H1 (cell line): ENCODE measurements at regions not wholly inside any gene's neighbourhood (a gene's known extent, or its start where the extent isn't known, plus 50 kb on each side); places are given as distances from the start of the nearest gene placed in this dataset.

Source experiments
- CTCF ChIA-PET: fragments of 300-600 bp; sonication (Branson Sonifier 250); formaldehyde crosslinking; loops from one replicate; lab custom pipeline; 2021; ENCODE audit not compliant: partially characterized antibody; lab: Charles Lee
- POLR2A ChIA-PET: fragments of 300-600 bp; sonication (Branson Sonifier 250); formaldehyde crosslinking; loops from one replicate; lab custom pipeline; 2021; ENCODE audit warnings: inconsistent platforms; ENCODE audit not compliant: partially characterized antibody; lab: Charles Lee
- DNase-seq, 2 experiments: peaks; one replicate each; pipeline versions ENCODE4 v3.0.0 to v3.0.0-alpha.2; 2010 to 2022; ENCODE audit warnings: low spot score in 2 of 2, low read depth in 1 of 2, mixed read lengths in 1 of 2
- FAIRE-seq: peaks from 2 replicates; lab custom pipeline; 2011; peaks lifted over from hg19 to GRCh38; lab: Jason Lieb, UNC
- H2AFZ ChIP-seq: 2 replicates; pipeline ENCODE4 v1.8.1; 2012; ENCODE audit warnings: low read length, inconsistent platforms
- H2AK5ac ChIP-seq: 2 replicates; pipeline ENCODE4 v1.6.1; 2013; ENCODE audit warnings: low read depth, low read length
- H2BK120ac ChIP-seq: replicated peaks from 2 replicates; pipeline ENCODE3; 2013; ENCODE audit warnings: low read depth, low read length, inconsistent platforms
- H2BK12ac ChIP-seq: 2 replicates; pipeline ENCODE4 v1.6.1; 2013; ENCODE audit warnings: low read depth, low read length
- H2BK15ac ChIP-seq: 2 replicates; pipeline ENCODE4 v1.6.1; 2013; ENCODE audit warnings: low read length
- H2BK20ac ChIP-seq: 2 replicates; pipeline ENCODE4 v1.6.1; 2013; ENCODE audit warnings: low read length
- H2BK5ac ChIP-seq: 2 replicates; pipeline ENCODE4 v1.6.1; 2013; ENCODE audit warnings: low read depth, low read length
- H3K14ac ChIP-seq: 2 replicates; pipeline ENCODE4 v1.6.1; 2013; ENCODE audit warnings: inconsistent platforms; ENCODE audit not compliant: insufficient read length
- H3K18ac ChIP-seq: 2 replicates; pipeline ENCODE4 v1.6.1; 2013; ENCODE audit warnings: low read length; ENCODE audit errors: extremely low read depth
- H3K23ac ChIP-seq: 2 replicates; pipeline ENCODE4 v1.6.1; 2013; ENCODE audit warnings: inconsistent platforms; ENCODE audit not compliant: insufficient read length
- H3K23me2 ChIP-seq: 2 replicates; pipeline ENCODE4 v1.6.1; 2013; ENCODE audit warnings: low read depth, low read length
- H3K27ac ChIP-seq: 2 replicates; pipeline ENCODE4 v1.6.1; 2011; ENCODE audit warnings: low read depth, low read length, inconsistent platforms
- H3K27me3 ChIP-seq, 4 experiments: replicated peaks in 1 of 4; 1 replicate in 1 of 4; 2 replicates in 3 of 4; pipeline versions ENCODE4 v1.6.1 to v1.8.1; 2011 to 2013; ENCODE audit warnings: low read length in 3 of 4, mild to moderate bottlenecking in 3 of 4, inconsistent platforms in 2 of 4, mixed read lengths in 2 of 4, moderate library complexity in 1 of 4; ENCODE audit not compliant: control insufficient read depth in 3 of 4, insufficient read depth in 3 of 4; ENCODE audit errors: extremely low read depth in 1 of 4
- H3K36me3 ChIP-seq, 4 experiments: 2 replicates each; pipeline versions ENCODE4 v1.6.1 to v1.8.1; 2011 to 2013; ENCODE audit warnings: mild to moderate bottlenecking in 4 of 4, low read length in 3 of 4, moderate library complexity in 2 of 4, control low read depth in 1 of 4, inconsistent platforms in 1 of 4; ENCODE audit not compliant: insufficient read depth in 4 of 4, control insufficient read depth in 2 of 4
- H3K4ac ChIP-seq: replicated peaks from 2 replicates; pipeline ENCODE3; 2013; ENCODE audit warnings: low read length, low read depth, mixed read lengths, inconsistent platforms; ENCODE audit not compliant: insufficient read length
- H3K4me1 ChIP-seq, 4 experiments: replicated peaks in 1 of 4; 1 replicate in 1 of 4; 2 replicates in 3 of 4; pipeline versions ENCODE4 v1.6.1 to v1.8.1; 2011 to 2013; ENCODE audit warnings: low read length in 3 of 4, inconsistent platforms in 2 of 4, mixed read lengths in 1 of 4; ENCODE audit not compliant: insufficient read depth in 4 of 4, control insufficient read depth in 3 of 4
- H3K4me2 ChIP-seq, 2 experiments: 2 replicates each; pipeline versions ENCODE4 v1.6.1 to v1.8.1; 2011 to 2013; ENCODE audit warnings: low read depth in 2 of 2, low read length in 2 of 2, control low read depth in 1 of 2, inconsistent platforms in 1 of 2, mild to moderate bottlenecking in 1 of 2; ENCODE audit not compliant: insufficient read depth in 1 of 2
- H3K4me3 ChIP-seq, 4 experiments: fragments of 200-600, 300-600 bp in 1 of 4; sonication (generic), shearing (Covaris generic), sonication (Bioruptor Twin) in 1 of 4; 2 replicates each; pipeline versions ENCODE4 v1.5.1 to v1.8.1; 2011 to 2016; ENCODE audit warnings: low read length in 4 of 4, low read depth in 3 of 4, control low read depth in 2 of 4, inconsistent platforms in 2 of 4, mild to moderate bottlenecking in 2 of 4, mixed read lengths in 1 of 4, moderate library complexity in 1 of 4; ENCODE audit not compliant: insufficient read depth in 2 of 4; ENCODE audit errors: extremely low read depth in 1 of 4
- H3K56ac ChIP-seq: replicated peaks from 2 replicates; pipeline ENCODE3; 2013; ENCODE audit warnings: low read depth, mild to moderate bottlenecking, mixed read lengths, low read length, inconsistent platforms; ENCODE audit not compliant: insufficient read length
- H3K79me1 ChIP-seq: 2 replicates; pipeline ENCODE4 v1.6.1; 2013; ENCODE audit warnings: low read depth, low read length, control low read depth
- H3K79me2 ChIP-seq, 2 experiments: 2 replicates each; pipeline versions ENCODE4 v1.6.1 to v1.8.1; 2012 to 2013; ENCODE audit warnings: low read length in 2 of 2, mild to moderate bottlenecking in 2 of 2, inconsistent platforms in 1 of 2; ENCODE audit not compliant: insufficient read depth in 2 of 2, control insufficient read depth in 1 of 2
- H3K9ac ChIP-seq, 4 experiments: replicated peaks in 1 of 4; 1 replicate in 1 of 4; 2 replicates in 3 of 4; pipeline versions ENCODE4 v1.6.1 to v1.8.1; 2011 to 2013; ENCODE audit warnings: low read depth in 3 of 4, low read length in 3 of 4, control low read depth in 2 of 4, mild to moderate bottlenecking in 2 of 4, moderate library complexity in 2 of 4, inconsistent platforms in 1 of 4; ENCODE audit errors: extremely low read depth in 1 of 4
- H3K9me3 ChIP-seq, 2 experiments: 2 replicates each; pipeline versions ENCODE4 v1.6.1 to v1.8.1; 2012 to 2013; ENCODE audit warnings: mild to moderate bottlenecking in 2 of 2, moderate library complexity in 2 of 2, control low read depth in 1 of 2, inconsistent platforms in 1 of 2, low read depth in 1 of 2, low read length in 1 of 2, mixed read lengths in 1 of 2; ENCODE audit not compliant: insufficient read depth in 2 of 2
- H4K20me1 ChIP-seq, 2 experiments: replicated peaks in 1 of 2; 2 replicates each; pipeline versions ENCODE3 to v1.8.1; 2011 to 2013; ENCODE audit warnings: inconsistent platforms in 2 of 2, low read length in 2 of 2, mild to moderate bottlenecking in 1 of 2; ENCODE audit not compliant: insufficient read depth in 2 of 2, control insufficient read depth in 1 of 2
- H4K5ac ChIP-seq: 2 replicates; pipeline ENCODE4 v1.6.1; 2013; ENCODE audit warnings: low read length, low read depth, mixed read lengths, inconsistent platforms; ENCODE audit not compliant: insufficient read length
- H4K8ac ChIP-seq: 2 replicates; pipeline ENCODE4 v1.8.0; 2013; ENCODE audit warnings: mild to moderate bottlenecking, moderate library complexity, low read length, inconsistent platforms; ENCODE audit not compliant: insufficient read depth; ENCODE audit errors: extremely low read depth
- H4K91ac ChIP-seq: replicated peaks from 2 replicates; pipeline ENCODE3; 2013; ENCODE audit warnings: low read length, mixed read lengths, inconsistent platforms; ENCODE audit not compliant: insufficient read length
- ASH2L ChIP-seq: fragments of 200-600, 300-600 bp; sonication (generic); IDR thresholded peaks from one replicate; pipeline ENCODE4 v1.7.1; 2017; ENCODE audit warnings: low read length
- CBX8 ChIP-seq: fragments of 300-800, 300-1000 bp; sonication (generic); IDR thresholded peaks from 2 replicates; pipeline ENCODE4 v1.7.1; 2016; ENCODE audit warnings: low read depth, low read length, borderline replicate concordance
- CHD1 ChIP-seq: IDR thresholded peaks from 2 replicates; pipeline ENCODE4 v1.6.1; 2012; ENCODE audit warnings: low read depth, low read length, improper control_type of control experiment
- CTCF ChIP-seq, 3 experiments: IDR thresholded peaks; 1 replicate in 2 of 3; 2 replicates in 1 of 3; pipeline versions ENCODE4 v1.5.1 to v1.6.1; 2011; ENCODE audit warnings: low read length in 3 of 3, mild to moderate bottlenecking in 3 of 3, inconsistent platforms in 2 of 3, low read depth in 1 of 3, moderate library complexity in 1 of 3; ENCODE audit not compliant: insufficient read depth in 1 of 3; ENCODE audit errors: control extremely low read depth in 1 of 3
- KDM1A ChIP-seq: fragments of 200-600, 300-600 bp; sonication (generic); IDR thresholded peaks from 2 replicates; pipeline ENCODE4 v1.7.1; 2016; ENCODE audit warnings: mild to moderate bottlenecking, low read length, borderline replicate concordance
- KDM4A ChIP-seq: IDR thresholded peaks from one replicate; pipeline ENCODE4 v1.7.1; 2012; ENCODE audit warnings: low read depth, mild to moderate bottlenecking, moderate library complexity, low read length, inconsistent platforms; ENCODE audit not compliant: severe bottlenecking
- NRF1 ChIP-seq: IDR thresholded peaks from 2 replicates; pipeline ENCODE4 v1.6.1; 2011; ENCODE audit warnings: mild to moderate bottlenecking, low read depth, low read length, improper control_type of control experiment
- POU5F1 ChIP-seq: IDR thresholded peaks from 2 replicates; pipeline ENCODE4 v1.6.1; 2011; ENCODE audit warnings: low read depth, mild to moderate bottlenecking, low read length, moderate library complexity
- RBBP5 ChIP-seq: IDR thresholded peaks from 2 replicates; pipeline ENCODE4 v1.7.1; 2012; ENCODE audit warnings: low read depth, mild to moderate bottlenecking, inconsistent platforms, low read length, moderate library complexity, borderline replicate concordance
- RNF2 ChIP-seq: fragments of 200-900, 300-1000 bp; sonication (generic); IDR thresholded peaks from 2 replicates; pipeline ENCODE4 v1.7.1; 2016; ENCODE audit warnings: borderline replicate concordance, low read depth, mild to moderate bottlenecking, antibody characterized with exemption, low read length; ENCODE audit not compliant: poor library complexity, severe bottlenecking; ENCODE audit errors: missing control alignments
- SP4 ChIP-seq: IDR thresholded peaks from 2 replicates; pipeline ENCODE4 v1.6.1; 2012; ENCODE audit warnings: low read length, inconsistent platforms
- SRF ChIP-seq: IDR thresholded peaks from 2 replicates; pipeline ENCODE4 v1.6.1; 2011; ENCODE audit warnings: mild to moderate bottlenecking, low read depth, low read length, moderate library complexity
- TBP ChIP-seq: IDR thresholded peaks from 2 replicates; pipeline ENCODE4 v1.6.1; 2011; ENCODE audit warnings: low read depth, low read length, improper control_type of control experiment
- WGBS, 2 experiments: shearing (Covaris generic) in 1 of 2; methylation state at CpG; one replicate each; pipeline versions ENCODE4 v1.1.6 to v1.1.7; 2013 to 2015; ENCODE audit warnings: low lambda C conversion rate in 2 of 2, mixed read lengths in 2 of 2, inconsistent platforms in 1 of 2, low coverage in 1 of 2, missing lambda C conversion rate in 1 of 2; ENCODE audit not compliant: insufficient replicate concordance in 2 of 2, insufficient coverage in 1 of 2, insufficient read length in 1 of 2; ENCODE audit errors: extremely low coverage in 1 of 2, missing lambda C conversion rate in 1 of 2; 5-methylcytosine and 5-hydroxymethylcytosine counted together

- H2BK12ac ChIP-seq: no peak overlapping the region
- H4K5ac ChIP-seq: no peak overlapping the region
- 89% methylated on average over 3 of the region's 3 CpGs; no CpG with 5 or more reads in 1 of the 2 experiments for whole genome bisulfite sequencing, 2 experiments
- CTCF ChIA-PET: no interaction called here
- DNase-seq (no peak), FAIRE-seq (no peak)
- no peak overlapping the region for H4K8ac ChIP-seq
- H3K4me1 ChIP-seq: no peaks in the 10 kb centered on the region
- H3K4me3 ChIP-seq: no peak overlapping the region
- H3K4me2 ChIP-seq: no peak overlapping the region
- no peaks in the 10 kb centered on the region for H3K79me2 ChIP-seq
- H3K18ac ChIP-seq: no peak overlapping the region; the same call in 1 of the 2 replicates
- no peak overlapping the region for H3K27ac ChIP-seq
- H3K23ac ChIP-seq: no peak overlapping the region
- H3K4ac ChIP-seq: no peak overlapping the region
- no peaks in the 10 kb centered on the region for H4K20me1 ChIP-seq
- H3K14ac ChIP-seq: no peak overlapping the region
- H2BK15ac ChIP-seq: no peak overlapping the region
- H2BK120ac ChIP-seq: no peak overlapping the region
- H3K23me2 ChIP-seq: no peaks in the 10 kb centered on the region
- no peak overlapping the region for H3K9ac ChIP-seq
- H2BK20ac ChIP-seq: no peak overlapping the region
- no peak overlapping the region for H2AK5ac ChIP-seq
- no peaks in the 10 kb centered on the region for H3K36me3 ChIP-seq
- no peaks in the 10 kb centered on the region for H3K9me3 ChIP-seq
- no peaks in the 10 kb centered on the region for H3K79me1 ChIP-seq
- no peak overlapping the region for H3K56ac ChIP-seq
- POLR2A ChIA-PET: no interaction called here
- no peak overlapping the region for H2AFZ ChIP-seq
- H4K91ac ChIP-seq: no peak overlapping the region
- no peak overlapping the region for H2BK5ac ChIP-seq
- no peaks in the 10 kb centered on the region for H3K27me3 ChIP-seq
- TF ChIP-seq KDM1A (no peak), RBBP5 (no peak), POU5F1 (no peak), NRF1 (no peak), KDM4A (no peak), RNF2 (no peak), TBP (no peak), CTCF (IDR thresholded peaks at IDR 0.05; ENCODE audit: control extremely low read depth in 1 of 3, insufficient read depth in 1 of 3, low read depth in 1 of 3, low read length in 3 of 3) (no peak), SRF (no peak), ASH2L (no peak), CHD1 (no peak), CBX8 (no peak), SP4 (no peak)
Measured at GRCh38 chr14:66288511-66288910, 197.7 kb upstream of the CCDC196 start.
